Lung (tissue), 11 donors: ENCODE measurements at regions not wholly inside any gene's neighbourhood (a gene's known extent, or its start where the extent isn't known, plus 50 kb on each side); places are given as distances from the start of the nearest gene placed in this dataset.

Source experiments
- ATAC-seq: fragments of 200-7000 bp; cut with Tn5 transposase; one replicate; pipeline ENCODE4 v1.9.1; 2020; ENCODE audit warnings: moderate number of reproducible peaks; ENCODE audit not compliant: insufficient read depth, low FRiP score
- DNase-seq, 3 donors: peaks; one replicate each; pipeline ENCODE4 v3.0.0-alpha.2; 2013 to 2017
- H3K27ac ChIP-seq, 2 donors: one replicate each; pipeline ENCODE4 v1.5.1; 2013; ENCODE audit warnings: mild to moderate bottlenecking in 2 of 2, moderate library complexity in 2 of 2, control low read depth in 1 of 2, inconsistent platforms in 1 of 2, low read depth in 1 of 2, low read length in 1 of 2
- H3K27me3 ChIP-seq, 3 donors: one replicate each; pipeline ENCODE4 v1.5.1; 2013; ENCODE audit warnings: low read length in 2 of 3; ENCODE audit not compliant: control insufficient read depth in 3 of 3, insufficient read depth in 3 of 3
- H3K36me3 ChIP-seq, 4 donors: one replicate each; pipeline ENCODE4 v1.5.1; 2013; ENCODE audit warnings: low read length in 4 of 4, mild to moderate bottlenecking in 1 of 4, moderate library complexity in 1 of 4; ENCODE audit not compliant: control insufficient read depth in 4 of 4, insufficient read depth in 4 of 4
- H3K4me1 ChIP-seq, 5 donors: one replicate each; pipeline ENCODE4 v1.5.1; 2013; ENCODE audit warnings: low read length in 5 of 5, mild to moderate bottlenecking in 2 of 5, moderate library complexity in 1 of 5; ENCODE audit not compliant: control insufficient read depth in 5 of 5, insufficient read depth in 5 of 5
- H3K4me3 ChIP-seq: one replicate; pipeline ENCODE4 v1.5.1; 2013; ENCODE audit warnings: mild to moderate bottlenecking, control low read depth, moderate library complexity
- H3K9ac ChIP-seq, 2 donors: one replicate each; pipeline ENCODE4 v1.5.1; 2013; ENCODE audit warnings: low read length in 2 of 2, control low read depth in 1 of 2; ENCODE audit not compliant: insufficient read depth in 1 of 2
- H3K9me3 ChIP-seq, 4 donors: one replicate each; pipeline ENCODE4 v1.5.1; 2013; ENCODE audit warnings: low read length in 3 of 4, mild to moderate bottlenecking in 1 of 4, moderate library complexity in 1 of 4; ENCODE audit not compliant: control insufficient read depth in 4 of 4, insufficient read depth in 3 of 4
- WGBS, 2 donors: extraction: QIAGEN DNeasy Blood & Tissue Kit; methylation state at CpG; one replicate each; pipeline ENCODE4 v1.1.7; 2013; 5-methylcytosine and 5-hydroxymethylcytosine counted together
- TF ChIP-seq, protein P1 (sequence below): IDR thresholded peaks from 2 replicates; pipeline ENCODE4 v1.5.1; 2012; ENCODE audit warnings: mild to moderate bottlenecking; ENCODE audit errors: control extremely low read depth, extremely low read depth
- donor health status: control.
- donor health status: control.
- donor health status: Bipolar disorder and iron deficiency.
- donor health status: healthy.
- donor health status: DM: yes; HTN: yes; CAD: no.

DNA sequence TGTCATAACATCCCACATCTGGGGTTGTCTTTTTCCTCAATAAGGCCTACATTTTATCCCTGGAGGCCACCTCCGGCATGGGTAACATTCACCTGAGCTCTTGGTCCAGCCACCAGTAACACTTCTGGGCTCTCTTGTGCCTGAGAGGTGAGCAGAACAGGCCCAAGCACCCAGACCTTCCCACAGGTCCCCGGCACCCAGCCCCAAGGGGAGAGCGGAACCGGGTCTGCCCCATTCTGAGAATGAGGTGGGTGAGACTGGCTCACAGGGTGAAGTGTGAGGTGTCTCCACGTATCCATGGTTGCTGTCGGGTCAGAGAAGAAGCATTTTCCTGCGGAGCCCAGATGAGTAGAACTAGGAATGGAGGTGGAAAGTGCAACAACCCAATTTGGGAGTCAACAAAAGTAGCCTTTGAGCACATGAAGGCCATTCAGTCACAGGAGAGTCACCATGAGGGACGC lies 496.7 kb upstream of the MYT1L start:
- ATAC-seq (no peak), DNase-seq (no peak)
- TF ChIP-seq, protein P1, sequence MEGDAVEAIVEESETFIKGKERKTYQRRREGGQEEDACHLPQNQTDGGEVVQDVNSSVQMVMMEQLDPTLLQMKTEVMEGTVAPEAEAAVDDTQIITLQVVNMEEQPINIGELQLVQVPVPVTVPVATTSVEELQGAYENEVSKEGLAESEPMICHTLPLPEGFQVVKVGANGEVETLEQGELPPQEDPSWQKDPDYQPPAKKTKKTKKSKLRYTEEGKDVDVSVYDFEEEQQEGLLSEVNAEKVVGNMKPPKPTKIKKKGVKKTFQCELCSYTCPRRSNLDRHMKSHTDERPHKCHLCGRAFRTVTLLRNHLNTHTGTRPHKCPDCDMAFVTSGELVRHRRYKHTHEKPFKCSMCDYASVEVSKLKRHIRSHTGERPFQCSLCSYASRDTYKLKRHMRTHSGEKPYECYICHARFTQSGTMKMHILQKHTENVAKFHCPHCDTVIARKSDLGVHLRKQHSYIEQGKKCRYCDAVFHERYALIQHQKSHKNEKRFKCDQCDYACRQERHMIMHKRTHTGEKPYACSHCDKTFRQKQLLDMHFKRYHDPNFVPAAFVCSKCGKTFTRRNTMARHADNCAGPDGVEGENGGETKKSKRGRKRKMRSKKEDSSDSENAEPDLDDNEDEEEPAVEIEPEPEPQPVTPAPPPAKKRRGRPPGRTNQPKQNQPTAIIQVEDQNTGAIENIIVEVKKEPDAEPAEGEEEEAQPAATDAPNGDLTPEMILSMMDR = no peak
- H3K27me3 ChIP-seq = no peaks in the 10 kb centered on the region
- H3K9me3 ChIP-seq = peaks cover 0 to 7% (median 0%) of the 10 kb centered on the region in 4 donors
- no peak overlapping the region for H3K27ac ChIP-seq
- no peak overlapping the region for H3K4me3 ChIP-seq
- H3K36me3 ChIP-seq = no peaks in the 10 kb centered on the region
- no peak overlapping the region for H3K9ac ChIP-seq
- 92 to 94% methylated on average over 8 of the region's 8 CpGs for WGBS, 2 donors
- no peaks in the 10 kb centered on the region for H3K4me1 ChIP-seq

DNA sequence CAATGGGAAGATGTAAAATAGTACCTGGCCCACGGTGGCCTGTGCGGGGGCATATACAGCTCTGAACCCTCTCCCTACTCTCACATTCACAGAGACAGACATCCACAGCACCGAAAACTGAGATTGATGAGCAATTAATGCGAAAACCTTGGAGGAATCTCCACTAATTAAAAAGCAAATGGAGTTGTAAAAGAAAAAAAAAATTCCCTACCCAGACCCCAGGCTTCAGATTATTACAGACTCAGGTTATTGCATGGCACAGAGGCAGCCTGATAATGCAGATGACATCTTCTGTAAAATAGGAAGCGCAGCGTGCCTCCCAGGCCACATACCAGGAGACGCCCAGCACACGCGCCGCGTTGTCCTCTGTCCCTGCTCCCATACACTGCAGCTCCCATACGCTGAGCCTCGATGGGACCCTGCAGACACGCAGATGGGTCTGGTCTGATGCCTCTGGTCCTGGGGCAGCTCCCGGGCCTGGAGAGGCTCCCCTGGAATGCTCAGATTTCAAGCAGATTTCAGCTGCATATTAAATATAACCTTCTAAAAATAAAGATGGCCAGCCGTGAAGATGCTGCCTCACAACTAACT lies 496.1 kb upstream of the MYT1L start:
- Histone ChIP-seq H3K36me3 (no peaks in the 10 kb centered on the region), H3K9me3 (peaks cover 0 to 5% (median 0%) of the 10 kb centered on the region in 4 donors), H3K9ac (no peak overlapping the region), H3K27me3 (no peaks in the 10 kb centered on the region), H3K27ac (no peak overlapping the region), H3K4me3 (no peak overlapping the region), H3K4me1 (no peaks in the 10 kb centered on the region)
- 89 to 92% methylated on average over 16 of the region's 16 CpGs for WGBS, 2 donors
- TF ChIP-seq, protein P1 = no peak
- no peak for DNase-seq
- no peak for ATAC-seq

DNA sequence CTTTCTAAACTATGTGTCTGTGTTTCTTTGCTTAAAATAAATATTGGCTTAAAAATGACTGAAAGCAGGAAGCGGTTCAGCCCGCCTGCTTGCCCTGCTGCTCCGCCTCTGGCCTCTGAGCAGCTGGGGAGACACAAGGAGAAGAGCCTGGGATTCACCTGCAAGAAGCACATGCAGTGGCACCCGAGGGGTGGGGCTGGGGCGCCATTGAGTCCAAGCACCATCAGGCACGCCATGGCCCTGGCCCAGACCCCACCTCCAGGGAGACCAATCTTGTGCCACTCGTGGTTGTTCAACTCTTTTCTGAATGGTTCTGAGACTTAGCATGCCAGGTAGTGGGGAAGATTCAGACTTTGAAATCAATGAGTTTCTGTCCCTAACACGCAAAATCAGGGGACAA lies 495.5 kb upstream of the MYT1L start:
- H3K27ac ChIP-seq = no peak overlapping the region
- ATAC-seq (no peak), DNase-seq (no peak)
- no peaks in the 10 kb centered on the region for H3K36me3 ChIP-seq
- H3K9ac ChIP-seq = no peak overlapping the region
- 69 to 89% methylated on average over 8 of the region's 8 CpGs for WGBS, 2 donors
- H3K27me3 ChIP-seq = no peaks in the 10 kb centered on the region
- H3K4me1 ChIP-seq = no peaks in the 10 kb centered on the region
- peaks cover 0 to 5% (median 0%) of the 10 kb centered on the region in 4 donors for H3K9me3 ChIP-seq
- H3K4me3 ChIP-seq = no peak overlapping the region
- TF ChIP-seq, protein P1 = no peak

DNA sequence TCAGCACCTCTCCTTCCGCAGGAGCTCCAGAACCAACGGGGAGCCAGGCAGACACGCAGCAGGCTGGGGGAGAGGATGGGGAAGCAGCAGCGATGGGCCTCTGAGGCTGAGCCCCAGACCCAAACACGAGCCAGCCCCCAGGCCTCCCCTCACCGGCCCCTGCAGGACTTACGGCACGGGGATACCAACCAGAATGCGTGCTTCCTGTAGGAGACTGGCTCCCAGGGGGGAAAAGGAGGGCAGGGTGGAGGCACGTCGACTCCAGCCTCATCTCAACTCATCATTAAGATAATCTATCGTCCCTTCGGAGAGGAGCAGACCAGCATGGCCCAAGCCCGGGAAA lies 495.1 kb upstream of the MYT1L start:
- DNase-seq = no peak
- Histone ChIP-seq H3K36me3 (no peaks in the 10 kb centered on the region), H3K4me1 (no peaks in the 10 kb centered on the region), H3K9me3 (peaks cover 0 to 5% (median 0%) of the 10 kb centered on the region in 4 donors), H3K27ac (no peak overlapping the region), H3K4me3 (no peak overlapping the region), H3K9ac (no peak overlapping the region), H3K27me3 (no peaks in the 10 kb centered on the region)
- 67 to 71% methylated on average over 14 of the region's 14 CpGs for WGBS, 2 donors
- TF ChIP-seq, protein P1 = no peak
- no peak for ATAC-seq
